PFSK-1 (cell line): ENCODE measurements at regions not wholly inside any gene's neighbourhood (a gene's known extent, or its start where the extent isn't known, plus 50 kb on each side); places are given as distances from the start of the nearest gene placed in this dataset.

Experiments
- FOXP2 ChIP-seq: optimal IDR thresholded peaks from 2 replicates; pipeline ENCODE3; 2011; ENCODE audit warnings: borderline replicate concordance, control low read depth, inconsistent platforms; ENCODE audit not compliant: insufficient read depth; ENCODE audit errors: extremely low read length, extremely low read depth
- POLR2AphosphoS5 ChIP-seq: IDR thresholded peaks from 2 replicates; pipeline ENCODE4 v1.6.1; 2012; ENCODE audit warnings: low read depth, mild to moderate bottlenecking, control low read depth, low read length, moderate library complexity
- REST ChIP-seq, 2 experiments: IDR thresholded peaks; 2 replicates each; pipeline versions ENCODE4 v1.6.1 to v1.8.0; 2011 to 2012; ENCODE audit warnings: low read depth in 2 of 2, low read length in 2 of 2, control low read depth in 1 of 2, inconsistent platforms in 1 of 2, mild to moderate bottlenecking in 1 of 2, moderate library complexity in 1 of 2; ENCODE audit not compliant: insufficient read depth in 1 of 2
- SIN3A ChIP-seq: IDR thresholded peaks from 2 replicates; pipeline ENCODE4 v1.6.1; 2012; ENCODE audit warnings: mild to moderate bottlenecking, low read length, moderate library complexity, borderline replicate concordance; ENCODE audit not compliant: insufficient read depth
- TAF1 ChIP-seq: IDR thresholded peaks from 2 replicates; pipeline ENCODE4 v1.6.1; 2012; ENCODE audit warnings: low read length, control low read depth, borderline replicate concordance; ENCODE audit not compliant: insufficient read depth

- TF ChIP-seq POLR2AphosphoS5 (no peak), REST (IDR thresholded peaks at IDR 0.05; ENCODE audit: insufficient read depth in 1 of 2, low read depth in 2 of 2, low read length in 2 of 2) (no peak), FOXP2 (no peak), TAF1 (no peak), SIN3A (no peak)
These were observed 364.0 kb downstream of the BCOR start for GRCh38 chrX:39733745-39734144.
